NCI-H526 treated with DMSO at 0.1 percent for 48 hours (cell line): ENCODE measurements at regions not wholly inside any gene's neighbourhood (a gene's known extent, or its start where the extent isn't known, plus 50 kb on each side); places are given as distances from the start of the nearest gene placed in this dataset.
"Not testable (repeated sequence)": the region's sequence is repeated elsewhere in the genome, so short reads cannot be mapped to it uniquely, and the experiment has no call there.

Experiments
- DNase-seq: peaks from one replicate; lab custom pipeline; 2025; lab: John Stamatoyannopoulos, UW

DNA sequence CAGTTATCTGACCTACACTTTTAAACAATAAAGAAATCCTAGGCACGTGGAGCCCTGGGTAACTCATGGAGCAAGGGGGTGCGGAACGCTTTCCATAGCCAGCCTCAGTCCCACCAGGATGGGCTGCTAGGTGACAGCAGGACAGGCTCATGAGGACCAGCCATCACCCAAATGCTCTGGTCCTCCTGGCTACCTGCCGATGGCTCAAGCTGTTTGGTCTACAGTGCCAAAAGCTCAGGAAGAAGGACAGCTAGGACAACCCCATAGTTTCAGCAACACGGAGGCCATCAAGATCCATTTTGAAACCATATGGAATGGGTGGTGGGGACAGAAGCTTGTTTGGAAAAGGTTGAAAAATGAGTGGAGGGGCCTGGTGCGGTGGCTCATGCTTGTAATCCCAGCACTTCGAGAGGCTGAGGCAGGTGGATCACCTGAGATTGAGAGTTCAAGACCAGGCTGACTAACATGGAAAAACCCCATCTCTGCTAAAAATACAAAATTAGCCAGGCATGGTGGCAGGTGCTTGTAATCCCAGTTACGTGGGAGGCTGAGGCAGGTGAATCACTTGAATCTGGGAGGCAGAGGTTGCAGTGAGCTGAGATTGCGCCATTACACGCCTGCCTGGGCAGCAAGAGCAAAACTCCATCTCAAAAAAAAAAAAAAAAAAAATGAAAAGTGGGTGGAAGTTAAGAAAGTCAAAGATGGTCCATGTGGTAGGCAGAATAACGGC lies 93.7 kb upstream of the ALDH3B2 start:
- DNase-seq = not testable (repeated sequence)

GRCh38 chr11:67761211-67761610 lies 86.8 kb upstream of the ALDH3B2 start:
- not testable (repeated sequence) for DNase-seq

GRCh38 chr11:67759321-67759720 lies 84.9 kb upstream of the ALDH3B2 start:
- DNase-seq = not testable (repeated sequence)

GRCh38 chr11:67758467-67758866 lies 84.0 kb upstream of the ALDH3B2 start:
- not testable (repeated sequence) for DNase-seq

DNA sequence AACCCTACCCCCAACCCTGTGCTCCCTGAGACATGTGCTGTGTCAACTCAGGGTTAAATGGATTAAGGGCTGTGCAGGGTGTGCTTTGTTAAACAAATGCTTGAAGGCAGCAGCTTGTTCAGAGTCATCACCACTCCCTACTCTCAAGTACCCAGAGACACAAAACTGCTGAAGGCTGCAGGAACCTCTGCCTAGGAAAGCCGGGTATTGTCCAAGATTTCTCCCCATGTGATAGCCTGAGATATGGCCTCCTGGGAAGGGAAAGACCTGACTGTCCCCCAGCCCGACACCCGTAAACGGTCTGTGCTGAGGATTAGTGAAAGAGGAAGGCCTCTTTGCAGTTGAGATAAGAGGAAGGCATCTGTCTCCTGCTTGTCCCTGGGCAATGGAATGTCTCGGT lies 83.6 kb upstream of the ALDH3B2 start:
- DNase-seq = peak; percentile 49

GRCh38 chr11:67753820-67754219 lies 79.4 kb upstream of the ALDH3B2 start:
- not testable (repeated sequence) for DNase-seq

DNA sequence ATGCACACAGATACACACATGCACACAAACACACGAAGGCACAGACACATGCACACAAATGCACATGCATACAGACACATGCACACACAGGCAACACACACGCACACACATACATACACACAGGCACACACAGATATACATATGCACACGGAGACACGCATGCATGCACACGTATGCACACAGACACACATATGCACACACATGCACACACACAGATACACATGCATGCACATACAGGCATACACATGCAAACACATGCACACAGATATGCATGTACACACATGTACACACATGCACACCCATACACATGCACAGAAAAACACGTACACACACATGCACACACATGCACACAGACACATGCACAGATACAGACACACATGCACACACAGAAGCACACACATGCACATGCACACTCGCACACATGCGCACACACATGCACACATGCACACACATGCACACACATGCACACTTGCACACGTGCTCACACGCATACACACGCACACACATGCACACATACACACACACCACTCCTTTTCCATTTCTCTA lies 70.8 kb upstream of the ALDH3B2 start:
- DNase-seq = no peak

DNA sequence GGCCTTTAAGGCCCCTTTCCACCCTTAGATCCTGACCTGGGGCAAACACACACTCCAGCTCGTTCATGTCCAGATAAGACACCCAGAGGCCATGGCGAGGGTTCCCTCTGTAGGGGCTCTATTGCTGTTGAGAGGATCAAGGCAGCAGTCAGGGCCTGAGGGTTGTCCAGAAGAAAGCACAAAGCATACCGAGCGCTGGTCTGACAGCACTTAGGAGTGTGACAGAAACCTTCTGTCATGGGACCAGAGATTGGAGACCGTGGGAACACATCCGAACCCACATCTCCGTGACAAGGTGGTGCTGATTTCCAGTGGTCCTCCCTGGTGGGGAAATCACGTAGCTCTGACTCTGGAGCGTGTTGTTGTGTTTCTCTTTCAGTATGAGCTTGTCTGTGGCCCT lies 69.8 kb upstream of the ALDH3B2 start:
- DNase-seq = not testable (repeated sequence)

DNA sequence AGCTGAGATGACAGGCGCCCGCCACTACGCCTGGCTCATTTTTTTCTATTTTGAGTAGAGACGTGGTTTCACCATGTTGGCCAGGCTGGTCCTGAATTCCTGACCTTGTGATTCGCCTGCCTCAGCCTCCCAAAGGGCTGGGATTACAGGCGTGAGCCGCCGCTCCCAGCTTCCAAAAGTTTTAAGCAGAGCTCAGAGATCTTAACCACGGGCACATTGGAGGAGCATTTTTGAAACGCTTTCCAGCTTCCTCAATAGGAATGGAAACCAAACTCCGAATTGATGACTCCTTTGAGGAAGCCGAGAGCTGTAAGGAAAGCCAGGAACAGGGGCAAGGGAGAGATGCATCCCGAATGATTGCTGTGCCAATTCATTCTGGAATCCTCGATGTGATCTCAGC lies 63.8 kb upstream of the ALDH3B2 start:
- DNase-seq = not testable (repeated sequence)

DNA sequence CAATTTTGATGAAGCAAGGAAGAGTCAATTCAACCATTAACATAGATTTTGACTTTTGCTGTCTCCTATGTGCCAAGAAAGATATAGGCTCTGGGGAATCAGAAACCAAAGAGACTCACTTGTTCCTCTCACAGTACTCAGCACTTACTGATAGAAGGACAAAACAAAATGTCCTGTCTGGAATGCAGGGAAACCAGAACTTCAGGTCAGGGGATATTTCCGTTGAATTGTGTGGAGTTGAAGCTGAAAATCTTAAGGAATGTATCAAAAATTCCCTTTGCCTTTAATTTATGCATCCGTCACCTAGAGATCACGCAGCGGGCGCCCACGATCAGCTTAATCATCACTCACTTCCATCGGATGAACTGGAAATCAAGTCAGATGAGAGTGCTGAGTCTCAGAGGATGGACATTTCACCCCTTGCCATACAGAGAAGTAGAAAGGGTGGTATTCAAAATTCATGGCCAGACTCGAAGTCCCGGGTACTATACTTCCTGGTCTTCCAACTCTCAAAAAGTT lies 63.2 kb upstream of the ALDH3B2 start:
- DNase-seq = not testable (repeated sequence)

DNA sequence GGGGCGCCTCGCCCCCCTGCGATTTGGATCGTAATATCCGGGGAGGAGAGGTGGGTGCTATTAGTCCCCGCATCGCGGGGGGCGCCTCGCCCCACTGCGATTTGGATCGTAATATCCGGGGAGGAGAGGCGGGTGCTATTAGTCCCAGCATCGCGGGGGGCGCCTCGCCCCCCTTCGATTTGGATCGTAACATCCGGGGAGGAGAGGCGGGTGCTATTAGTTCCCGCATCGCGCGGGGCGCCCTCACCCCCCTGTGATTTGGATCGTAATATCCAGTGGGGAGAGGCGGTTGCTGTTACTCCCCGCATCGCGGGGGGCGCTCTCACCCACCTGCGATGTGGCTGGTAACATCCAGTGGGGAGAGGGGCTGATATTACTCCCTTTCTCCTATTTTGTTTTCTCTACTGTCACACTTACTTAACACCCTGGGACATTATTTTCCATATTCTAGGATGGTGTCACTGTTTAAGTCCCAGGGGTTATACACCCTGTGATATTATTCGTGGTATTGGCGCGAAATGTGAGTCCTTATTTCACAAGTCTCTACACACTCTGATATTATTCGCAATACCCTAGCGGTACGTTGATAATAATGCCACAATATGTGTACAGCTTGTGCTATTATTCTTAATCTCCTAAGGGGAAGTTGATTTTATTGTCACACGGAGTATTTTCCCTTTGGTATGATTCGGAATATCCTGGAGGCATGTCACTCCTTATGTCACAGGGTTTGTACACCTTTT lies 57.8 kb upstream of the ALDH3B2 start:
- peak; percentile 78 for DNase-seq

DNA sequence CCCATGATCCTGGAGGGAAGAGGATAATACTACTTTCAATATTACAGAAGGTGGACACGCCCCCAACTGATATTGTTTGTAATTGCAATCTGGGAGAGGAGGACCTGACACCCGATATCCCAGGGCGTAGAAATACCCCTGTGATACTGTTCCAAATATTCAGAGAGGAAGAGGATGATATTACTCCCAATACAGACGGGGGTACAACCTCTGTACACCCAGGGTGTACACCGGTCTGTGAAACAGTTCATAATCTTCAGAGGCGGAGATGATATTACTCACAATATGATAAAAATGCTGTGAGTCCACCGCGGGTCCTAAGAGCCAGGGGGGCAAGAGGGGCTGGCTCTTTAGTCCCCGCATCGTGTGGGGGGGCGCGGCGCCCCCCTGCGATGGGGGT lies 57.2 kb upstream of the ALDH3B2 start:
- peak; percentile 25 for DNase-seq

DNA sequence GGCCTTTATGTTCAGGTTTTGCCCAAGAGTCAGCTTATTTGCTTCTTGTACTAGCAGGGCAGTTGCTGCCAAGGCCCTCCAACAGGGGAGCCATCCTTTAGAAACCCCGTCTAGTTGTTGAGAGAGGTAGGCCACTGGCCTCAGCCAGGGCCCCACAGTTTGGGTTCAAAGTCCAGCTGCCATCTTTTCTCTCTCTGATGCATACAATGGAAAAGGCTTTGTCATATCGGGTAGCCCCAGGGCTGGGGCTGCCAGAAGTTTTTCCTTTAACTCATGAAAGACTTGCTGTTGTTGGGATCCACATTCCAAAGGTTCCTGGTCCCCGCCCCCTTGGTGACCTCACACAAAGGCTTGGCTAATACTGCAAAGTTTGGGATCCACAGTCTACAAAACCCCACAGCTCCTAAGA lies 53.7 kb upstream of the ALDH3B2 start:
- DNase-seq = not testable (repeated sequence)

- not testable (repeated sequence) for DNase-seq
Measured at GRCh38 chr11:67727066-67728040, 52.9 kb upstream of the ALDH3B2 start.
